ENCODE measurements at regions not wholly inside any gene's neighbourhood (a gene's known extent, or its start where the extent isn't known, plus 50 kb on each side); places are given as distances from the start of the nearest gene placed in this dataset.
"Not testable (repeated sequence)": the region's sequence is repeated elsewhere in the genome, so short reads cannot be mapped to it uniquely, and the experiment has no call there.

DNA sequence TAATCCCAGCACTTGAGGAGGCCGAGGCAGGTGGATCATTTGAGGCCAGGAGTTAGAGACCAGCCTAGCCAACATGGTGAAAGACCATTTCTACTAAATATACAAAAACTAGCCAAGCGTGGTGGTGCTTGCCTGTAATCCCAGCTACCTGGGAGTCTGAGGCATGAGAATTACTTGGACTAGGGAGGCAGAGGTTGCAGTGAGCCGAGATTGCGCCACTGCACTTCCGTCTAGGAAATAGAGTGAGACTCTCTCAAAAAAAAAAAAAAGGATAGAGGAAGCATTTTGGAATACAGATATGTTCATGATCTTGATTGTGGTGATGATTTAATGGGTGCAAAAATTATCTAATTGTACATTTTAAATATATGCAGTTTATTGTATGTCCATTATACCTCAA is 67.8 kb upstream of the GBE1 start:
- DNase-seq = not testable (repeated sequence)

DNA sequence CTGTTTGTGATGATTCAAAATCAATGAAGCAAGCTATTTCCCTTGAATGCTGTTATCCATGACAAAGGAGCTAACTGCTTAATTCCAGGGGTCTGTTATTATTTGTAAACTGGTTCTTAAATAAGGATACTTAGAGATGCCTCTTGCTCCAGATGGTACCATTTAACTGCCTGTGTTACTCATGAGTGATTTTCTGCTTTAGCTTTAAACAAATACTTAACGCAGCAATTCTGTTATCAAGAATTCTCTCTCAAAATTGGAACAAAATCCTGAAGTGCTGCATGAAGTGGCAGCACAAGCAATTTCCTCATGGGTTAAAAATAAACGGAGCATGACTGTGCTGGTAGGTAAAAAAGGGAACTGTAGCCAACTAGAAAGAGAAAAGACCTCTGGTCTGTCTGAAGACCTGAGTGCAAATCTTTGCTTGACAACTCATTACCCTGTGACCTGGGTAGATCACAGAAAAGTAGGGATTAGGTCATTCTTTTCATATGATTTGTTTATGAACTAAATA is 62.5 kb upstream of the GBE1 start:
- no peak for DNase-seq

GRCh38 chr3:81823086-81823485 is 61.6 kb upstream of the GBE1 start:
- DNase-seq = no peak

DNA sequence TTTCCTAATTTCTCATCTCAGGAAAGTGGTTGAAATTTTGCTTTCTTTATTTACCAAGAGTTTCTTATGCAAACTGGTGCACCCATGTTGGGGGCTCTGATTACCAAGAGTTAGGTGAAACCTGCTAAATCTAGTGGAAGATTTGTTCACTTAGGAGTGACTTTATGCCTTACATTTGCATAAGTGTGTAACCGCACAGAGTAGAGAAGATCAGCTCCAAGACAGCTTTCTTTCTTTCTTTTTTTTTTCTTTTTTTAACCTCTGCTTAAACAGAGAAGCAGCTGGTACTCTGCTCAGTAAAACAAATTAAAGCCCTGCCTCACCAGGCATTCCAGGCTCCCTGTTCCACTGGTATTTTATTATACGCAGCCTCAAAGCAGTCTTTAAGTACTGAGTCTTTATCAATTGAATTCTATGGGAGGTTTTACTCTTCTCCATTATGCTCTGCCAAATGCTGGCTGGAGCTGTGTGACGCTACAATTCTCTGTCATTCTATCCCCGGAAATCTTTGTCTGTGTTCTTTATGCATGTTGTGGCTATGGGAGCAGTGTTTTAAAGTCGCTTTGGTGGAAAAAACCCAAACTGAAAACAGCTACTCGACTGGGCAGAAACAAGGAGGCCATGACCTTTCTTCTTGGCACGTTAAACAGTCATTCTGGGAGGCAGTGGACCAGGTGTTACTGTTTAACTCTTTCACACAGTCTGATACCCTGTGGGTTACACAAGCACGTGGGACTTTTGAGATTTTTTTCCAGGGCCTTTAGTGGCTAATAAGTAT is 55.2 kb upstream of the GBE1 start:
- no peak for DNase-seq

DNA sequence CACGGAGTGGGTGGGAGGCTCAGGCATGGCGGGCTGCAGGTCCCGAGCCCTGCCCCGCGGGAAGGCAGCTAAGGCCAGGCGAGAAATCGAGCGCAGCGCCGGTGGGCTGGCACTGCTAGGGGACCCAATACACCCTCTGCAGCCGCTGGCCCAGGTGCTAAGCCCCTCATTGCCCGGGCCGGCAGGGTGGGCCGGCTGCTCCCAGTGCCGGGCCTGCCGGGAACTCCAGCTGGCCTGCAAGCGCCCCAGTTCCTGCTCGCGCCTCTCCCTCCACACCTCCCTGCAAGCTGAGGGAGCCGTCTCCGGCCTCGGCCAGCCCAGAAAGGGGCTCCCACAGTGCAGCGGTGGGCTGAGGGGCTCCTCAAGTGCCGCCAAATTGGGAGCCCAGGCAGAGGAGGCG is 50.7 kb upstream of the GBE1 start:
- DNase-seq = not testable (repeated sequence)

Data from T-helper 9 cell (primary cell).